ENCODE measurements at regions not wholly inside any gene's neighbourhood (a gene's known extent, or its start where the extent isn't known, plus 50 kb on each side); places are given as distances from the start of the nearest gene placed in this dataset.

DNA sequence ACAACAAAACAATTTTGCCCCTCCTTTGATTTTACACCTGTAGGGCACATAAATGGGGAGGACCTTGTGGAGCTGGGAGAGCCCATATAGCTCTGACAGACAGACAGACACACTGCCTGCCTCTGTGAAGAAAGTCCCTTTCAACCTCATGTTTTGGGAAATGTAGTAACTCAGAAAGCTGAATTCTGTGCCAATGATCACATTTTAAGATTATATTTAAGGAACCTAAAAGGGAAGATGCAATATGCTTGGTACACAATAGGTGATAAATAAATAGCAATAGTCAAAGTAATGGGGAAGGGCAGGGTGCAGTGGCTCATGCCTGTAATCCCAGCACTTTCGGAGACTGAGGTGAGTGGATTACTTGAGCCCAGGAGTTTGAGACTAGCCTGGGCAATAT is 446.4 kb upstream of the ID2 start:
- no peaks in the 10 kb centered on the region for H3K4me1 ChIP-seq (ENCODE audit: control insufficient read depth, insufficient read depth, low read length)
- H3K36me3 ChIP-seq (ENCODE audit: control insufficient read depth in 2 of 2, insufficient read depth in 1 of 2, low read length in 2 of 2): no peaks in the 10 kb centered on the region
- no peaks in the 10 kb centered on the region for H3K9me3 ChIP-seq (ENCODE audit: control insufficient read depth, insufficient read depth, low read depth, low read length)
- ChIA-PET CTCF (interaction anchor here (0.7 kb wide), 1 partner anchor 32 kb away, joined by 3 read pairs; no protein-coding TSS in a partner anchor), POLR2A (no interaction called here)
- TF ChIP-seq ZNF239 (tag by site-specific recombination; IDR thresholded peaks at IDR 0.05) (no peak), ZFP37 (tag by site-specific recombination; IDR thresholded peaks at IDR 0.05) (no peak), ZNF76 (tag by site-specific recombination; IDR thresholded peaks at IDR 0.05; ENCODE audit: borderline replicate concordance, low read depth) (no peak), ZNF544 (tag by site-specific recombination; IDR thresholded peaks at IDR 0.05) (no peak)
- no peak overlapping the region for H3K27ac ChIP-seq (ENCODE audit: extremely low read depth, low read depth, low read length)
- H3K4me3 ChIP-seq (ENCODE audit: low read depth, low read length): no peak overlapping the region

DNA sequence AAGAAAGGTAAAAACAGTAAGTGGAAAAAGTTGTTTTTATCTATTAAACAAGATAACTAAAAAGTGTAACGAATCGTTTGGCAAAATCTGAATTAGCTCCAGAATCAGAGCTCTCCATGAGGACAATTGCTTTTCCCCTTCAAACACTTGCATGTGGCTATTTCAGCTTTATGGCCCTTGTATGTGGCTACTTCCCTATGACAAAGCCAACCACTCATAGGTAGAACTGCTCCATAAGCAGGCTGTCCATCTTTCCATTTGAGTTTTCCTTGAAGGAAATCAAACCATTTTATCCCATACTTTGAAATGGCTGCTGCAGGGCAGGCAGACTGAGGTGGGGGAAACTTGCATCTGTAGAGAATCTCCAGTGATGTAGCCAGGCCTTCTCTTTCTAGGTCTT is 445.5 kb upstream of the ID2 start:
- CTCF ChIA-PET: interaction anchor here (0.7 kb wide), 1 partner anchor 31 kb away, joined by 3 read pairs; no protein-coding TSS in a partner anchor
- POLR2A ChIA-PET: no interaction called here
- no peak for TF ChIP-seq ZNF121 (tag by site-specific recombination; IDR thresholded peaks at IDR 0.05)
- no peak for TF ChIP-seq ZNF558 (tag by site-specific recombination; IDR thresholded peaks at IDR 0.05)
- no peak for TF ChIP-seq ZNF654 (tag by site-specific recombination; IDR thresholded peaks at IDR 0.05; ENCODE audit: low read depth)
- TF ChIP-seq ZNF112 (tag by site-specific recombination; IDR thresholded peaks at IDR 0.05): no peak
- no peak for TF ChIP-seq ZNF48 (tag by site-specific recombination; IDR thresholded peaks at IDR 0.05)
- TF ChIP-seq, protein P1, sequence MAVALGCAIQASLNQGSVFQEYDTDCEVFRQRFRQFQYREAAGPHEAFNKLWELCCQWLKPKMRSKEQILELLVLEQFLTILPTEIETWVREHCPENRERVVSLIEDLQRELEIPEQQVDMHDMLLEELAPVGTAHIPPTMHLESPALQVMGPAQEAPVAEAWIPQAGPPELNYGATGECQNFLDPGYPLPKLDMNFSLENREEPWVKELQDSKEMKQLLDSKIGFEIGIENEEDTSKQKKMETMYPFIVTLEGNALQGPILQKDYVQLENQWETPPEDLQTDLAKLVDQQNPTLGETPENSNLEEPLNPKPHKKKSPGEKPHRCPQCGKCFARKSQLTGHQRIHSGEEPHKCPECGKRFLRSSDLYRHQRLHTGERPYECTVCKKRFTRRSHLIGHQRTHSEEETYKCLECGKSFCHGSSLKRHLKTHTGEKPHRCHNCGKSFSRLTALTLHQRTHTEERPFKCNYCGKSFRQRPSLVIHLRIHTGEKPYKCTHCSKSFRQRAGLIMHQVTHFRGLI (tag by site-specific recombination; IDR thresholded peaks at IDR 0.05): no peak
- no peak for TF ChIP-seq ZNF777 (tag by site-specific recombination; IDR thresholded peaks at IDR 0.05; ENCODE audit: borderline replicate concordance)
- TF ChIP-seq, protein P2, sequence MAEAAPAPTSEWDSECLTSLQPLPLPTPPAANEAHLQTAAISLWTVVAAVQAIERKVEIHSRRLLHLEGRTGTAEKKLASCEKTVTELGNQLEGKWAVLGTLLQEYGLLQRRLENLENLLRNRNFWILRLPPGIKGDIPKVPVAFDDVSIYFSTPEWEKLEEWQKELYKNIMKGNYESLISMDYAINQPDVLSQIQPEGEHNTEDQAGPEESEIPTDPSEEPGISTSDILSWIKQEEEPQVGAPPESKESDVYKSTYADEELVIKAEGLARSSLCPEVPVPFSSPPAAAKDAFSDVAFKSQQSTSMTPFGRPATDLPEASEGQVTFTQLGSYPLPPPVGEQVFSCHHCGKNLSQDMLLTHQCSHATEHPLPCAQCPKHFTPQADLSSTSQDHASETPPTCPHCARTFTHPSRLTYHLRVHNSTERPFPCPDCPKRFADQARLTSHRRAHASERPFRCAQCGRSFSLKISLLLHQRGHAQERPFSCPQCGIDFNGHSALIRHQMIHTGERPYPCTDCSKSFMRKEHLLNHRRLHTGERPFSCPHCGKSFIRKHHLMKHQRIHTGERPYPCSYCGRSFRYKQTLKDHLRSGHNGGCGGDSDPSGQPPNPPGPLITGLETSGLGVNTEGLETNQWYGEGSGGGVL (tag by site-specific recombination; IDR thresholded peaks at IDR 0.05): no peak
- TF ChIP-seq, protein P3, sequence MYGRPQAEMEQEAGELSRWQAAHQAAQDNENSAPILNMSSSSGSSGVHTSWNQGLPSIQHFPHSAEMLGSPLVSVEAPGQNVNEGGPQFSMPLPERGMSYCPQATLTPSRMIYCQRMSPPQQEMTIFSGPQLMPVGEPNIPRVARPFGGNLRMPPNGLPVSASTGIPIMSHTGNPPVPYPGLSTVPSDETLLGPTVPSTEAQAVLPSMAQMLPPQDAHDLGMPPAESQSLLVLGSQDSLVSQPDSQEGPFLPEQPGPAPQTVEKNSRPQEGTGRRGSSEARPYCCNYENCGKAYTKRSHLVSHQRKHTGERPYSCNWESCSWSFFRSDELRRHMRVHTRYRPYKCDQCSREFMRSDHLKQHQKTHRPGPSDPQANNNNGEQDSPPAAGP (tag by site-specific recombination; IDR thresholded peaks at IDR 0.05): no peak
- TF ChIP-seq KLF8 (tag by site-specific recombination; IDR thresholded peaks at IDR 0.05): no peak
- no peak for TF ChIP-seq ZNF670 (tag by site-specific recombination; IDR thresholded peaks at IDR 0.05; ENCODE audit: low read depth)
- no peak for TF ChIP-seq REPIN1 (tag by site-specific recombination; IDR thresholded peaks at IDR 0.05; ENCODE audit: low read depth)
- TF ChIP-seq ZNF561 (tag by site-specific recombination; IDR thresholded peaks at IDR 0.05; ENCODE audit: borderline replicate concordance): no peak
- TF ChIP-seq ZNF521 (tag by site-specific recombination; IDR thresholded peaks at IDR 0.05): no peak
- no peak for TF ChIP-seq ZBTB17 (tag by site-specific recombination; IDR thresholded peaks at IDR 0.05)
- TF ChIP-seq SCRT1 (tag by site-specific recombination; IDR thresholded peaks at IDR 0.05; ENCODE audit: borderline replicate concordance): no peak
- TF ChIP-seq ZSCAN16 (tag by site-specific recombination; IDR thresholded peaks at IDR 0.05): no peak
- TF ChIP-seq ZNF335 (tag by site-specific recombination; conservative IDR thresholded peaks at IDR 0.05): no peak

More for the DNA sequence above, 445.5 kb upstream of the ID2 start:
- H3K9me3 ChIP-seq (ENCODE audit: control insufficient read depth, insufficient read depth, low read depth, low read length): no peaks in the 10 kb centered on the region
- H3K4me3 ChIP-seq (ENCODE audit: low read depth, low read length): no peak overlapping the region
- no peak overlapping the region for H3K27ac ChIP-seq (ENCODE audit: extremely low read depth, low read depth, low read length)
- no peaks in the 10 kb centered on the region for H3K4me1 ChIP-seq (ENCODE audit: control insufficient read depth, insufficient read depth, low read length)
- no peaks in the 10 kb centered on the region for H3K36me3 ChIP-seq (ENCODE audit: control insufficient read depth in 2 of 2, insufficient read depth in 1 of 2, low read length in 2 of 2)
